Endothelial cell of umbilical vein (primary cell): ENCODE measurements at regions not wholly inside any gene's neighbourhood (a gene's known extent, or its start where the extent isn't known, plus 50 kb on each side); places are given as distances from the start of the nearest gene placed in this dataset.

Experiments used
- BruUV-seq: library from RNA; stranded (reverse); fragments of 400-500 nt; replicated peaks from 2 replicates; lab custom pipeline; 2021; lab: Mats Ljungman, UMichigan
- CTCF ChIA-PET: fragments of 300-600, 350-600 bp; sonication (Branson Sonifier 250); formaldehyde crosslinking; loops from one replicate; lab custom pipeline; 2021; ENCODE audit warnings: antibody characterized with exemption, inconsistent platforms; lab: Charles Lee
- POLR2A ChIA-PET: fragments of 300-600, 350-600 bp; sonication (Branson Sonifier 250); formaldehyde crosslinking; loops from one replicate; lab custom pipeline; 2021; ENCODE audit warnings: antibody characterized with exemption, inconsistent platforms; lab: Charles Lee
- DNase-seq: peaks from one replicate; pipeline ENCODE4 v3.0.0-alpha.2; 2011; ENCODE audit warnings: low read depth, low spot score
- FAIRE-seq: peaks from 2 replicates; lab custom pipeline; 2011; peaks lifted over from hg19 to GRCh38; lab: Jason Lieb, UNC
- H2AFZ ChIP-seq: 2 replicates; pipeline ENCODE4 v1.6.0; 2012; ENCODE audit warnings: low read depth, low read length, control low read depth, inconsistent platforms
- H3K27ac ChIP-seq: 2 replicates; pipeline ENCODE4 v1.5.1; 2011; ENCODE audit warnings: low read depth, mild to moderate bottlenecking, control low read depth, low read length, moderate library complexity; ENCODE audit not compliant: insufficient read depth
- H3K27me3 ChIP-seq, 2 experiments: 2 replicates each; pipeline versions ENCODE4 v1.6.0 to v1.6.1; 2011; ENCODE audit warnings: low read length in 2 of 2, mixed read lengths in 1 of 2; ENCODE audit not compliant: control insufficient read depth in 2 of 2, insufficient read depth in 2 of 2
- H3K36me3 ChIP-seq, 2 experiments: 2 replicates in 1 of 2; 3 replicates in 1 of 2; pipeline ENCODE4 v1.5.1; 2011; ENCODE audit warnings: low read length in 2 of 2, mild to moderate bottlenecking in 1 of 2, moderate library complexity in 1 of 2; ENCODE audit not compliant: control insufficient read depth in 2 of 2, insufficient read depth in 2 of 2; ENCODE audit errors: extremely low read depth in 1 of 2
- H3K4me1 ChIP-seq: 3 replicates; pipeline ENCODE4 v1.5.1; 2011; ENCODE audit warnings: mild to moderate bottlenecking, low read length; ENCODE audit not compliant: control insufficient read depth, insufficient read depth; ENCODE audit errors: extremely low read depth
- H3K4me2 ChIP-seq: 2 replicates; pipeline ENCODE4 v1.6.1; 2011; ENCODE audit warnings: low read length, control low read depth, mixed read lengths; ENCODE audit not compliant: insufficient read depth
- H3K4me3 ChIP-seq, 3 experiments: fragments of 200-600 bp in 1 of 3; sonication (generic), shearing (Covaris generic) in 1 of 3; replicated peaks in 1 of 3; 2 replicates each; pipeline ENCODE4 v1.5.1; 2011 to 2016; ENCODE audit warnings: control low read depth in 3 of 3, low read length in 3 of 3, mild to moderate bottlenecking in 2 of 3, inconsistent platforms in 1 of 3, low read depth in 1 of 3, moderate library complexity in 1 of 3; ENCODE audit not compliant: insufficient read depth in 1 of 3
- H3K79me2 ChIP-seq: 2 replicates; pipeline ENCODE4 v1.6.0; 2012; ENCODE audit warnings: low read length, inconsistent platforms; ENCODE audit not compliant: control insufficient read depth, insufficient read depth
- H3K9ac ChIP-seq: replicated peaks from 2 replicates; pipeline ENCODE3; 2011; ENCODE audit warnings: low read length, control low read depth; ENCODE audit not compliant: insufficient read depth; ENCODE audit errors: extremely low read depth
- H3K9me1 ChIP-seq: replicated peaks from 3 replicates; pipeline ENCODE4 v1.6.0; 2011; ENCODE audit warnings: mild to moderate bottlenecking, low read length; ENCODE audit not compliant: control insufficient read depth, insufficient read depth; ENCODE audit errors: extremely low read depth
- H3K9me3 ChIP-seq: replicated peaks from 2 replicates; pipeline ENCODE4 v1.5.1; 2012; ENCODE audit warnings: low read length, inconsistent platforms; ENCODE audit not compliant: control insufficient read depth, insufficient read depth
- H4K20me1 ChIP-seq: replicated peaks from 2 replicates; pipeline ENCODE3; 2011; ENCODE audit warnings: mild to moderate bottlenecking, low read length; ENCODE audit not compliant: control insufficient read depth, insufficient read depth; ENCODE audit errors: extremely low read depth
- GATA2 ChIP-seq: IDR thresholded peaks from 2 replicates; pipeline ENCODE4 v1.7.0; 2011; ENCODE audit warnings: low read depth, mild to moderate bottlenecking, moderate library complexity, mixed read lengths, low read length; ENCODE audit not compliant: insufficient read length, insufficient read depth
- POLR2A ChIP-seq: IDR thresholded peaks from 2 replicates; pipeline ENCODE4 v1.6.1; 2012; ENCODE audit warnings: low read depth, mild to moderate bottlenecking, control low read depth, low read length
- POLR2AphosphoS5 ChIP-seq: IDR thresholded peaks from 2 replicates; pipeline ENCODE4 v1.6.1; 2012; ENCODE audit warnings: low read depth, mild to moderate bottlenecking, control low read depth, low read length, moderate library complexity; ENCODE audit not compliant: insufficient read depth
- dilution Hi-C: fragments of 300-500 bp; cut with MboI; formaldehyde crosslinking; loops from one replicate; pipeline ENCODE4 v1.15.0; 2019; ENCODE audit warnings: low sequenced_read_pairs; ENCODE audit not compliant: extremely low pct_ligation_motif_present
- intact Hi-C: fragments of 100-400 bp; cut with micrococcal nuclease; formaldehyde crosslinking; loops from one replicate; pipeline ENCODE4 v1.10.0; 2022
- TF ChIP-seq, protein P1 (sequence below), 2 donors: IDR thresholded peaks; 1 replicate in 1 of 2; 2 replicates in 1 of 2; pipeline ENCODE4 v1.5.1; 2011; ENCODE audit warnings: low read length in 2 of 2, mild to moderate bottlenecking in 2 of 2, moderate library complexity in 2 of 2, control low read depth in 1 of 2, inconsistent platforms in 1 of 2, low read depth in 1 of 2; ENCODE audit not compliant: insufficient read depth in 1 of 2; ENCODE audit errors: extremely low read depth in 1 of 2

DNA sequence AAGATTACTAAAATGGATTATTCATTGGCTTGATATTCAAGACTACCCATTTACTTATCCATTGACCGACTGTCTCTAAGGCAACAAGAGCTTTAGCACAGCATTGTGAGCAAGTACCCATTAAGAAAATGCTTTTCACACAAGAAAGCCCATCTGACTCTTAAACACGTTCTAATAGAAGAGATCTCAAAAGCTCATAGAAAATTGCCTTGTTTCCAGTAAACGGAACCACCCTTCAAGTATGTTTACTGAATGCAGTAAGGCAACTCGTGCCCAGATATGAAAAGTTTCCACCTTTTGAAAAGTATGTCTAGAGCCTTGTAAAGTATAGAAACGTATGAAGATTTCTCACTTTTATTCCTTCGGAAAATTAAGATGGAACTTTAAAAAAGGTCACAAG lies 655.3 kb upstream of the ALCAM start:
- no peak for DNase-seq
- Histone ChIP-seq H3K4me3 (no peak overlapping the region), H3K9me3 (no peaks in the 10 kb centered on the region), H2AFZ (no peak overlapping the region), H3K4me2 (no peak overlapping the region), H3K27me3 (no peaks in the 10 kb centered on the region), H3K4me1 (no peaks in the 10 kb centered on the region), H3K9ac (no peak overlapping the region), H3K9me1 (no peaks in the 10 kb centered on the region), H3K79me2 (no peaks in the 10 kb centered on the region), H3K36me3 (no peaks in the 10 kb centered on the region), H4K20me1 (no peaks in the 10 kb centered on the region), H3K27ac (no peak overlapping the region)
- FAIRE-seq, result no peak
- intact Hi-C loops (no loop called here), dilution Hi-C loops (no loop called here)
- POLR2A ChIA-PET, result no interaction called here
- no TSS peak for BruUV-seq
- TF ChIP-seq POLR2A, result no peak
- TF ChIP-seq POLR2AphosphoS5, result no peak
- no peak for TF ChIP-seq GATA2
- CTCF ChIA-PET, result no interaction called here

DNA sequence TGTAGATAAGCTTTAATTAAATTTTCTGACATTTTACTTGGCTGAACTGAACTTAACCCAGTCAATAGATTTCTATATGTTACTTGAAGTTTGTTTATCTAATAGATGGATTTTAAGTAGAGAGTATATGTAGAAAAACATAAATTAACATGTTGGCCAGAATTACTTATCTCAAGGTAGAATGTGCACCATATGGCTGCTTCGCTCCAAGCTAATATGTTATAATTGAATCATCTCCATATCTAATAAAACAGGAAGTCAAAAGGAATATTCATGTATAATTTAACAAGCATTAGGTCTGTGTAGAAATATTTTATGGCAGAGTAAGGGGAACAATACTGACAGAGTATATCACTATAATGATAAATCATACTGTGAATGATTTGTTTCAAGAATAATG lies 650.7 kb upstream of the ALCAM start:
- dilution Hi-C loops, result no loop called here
- H3K27me3 ChIP-seq, result no peaks in the 10 kb centered on the region

More for the DNA sequence above, 650.7 kb upstream of the ALCAM start:
- Histone ChIP-seq H3K9me1 (no peaks in the 10 kb centered on the region), H3K9ac (no peak overlapping the region), H3K79me2 (no peaks in the 10 kb centered on the region), H3K4me1 (no peaks in the 10 kb centered on the region), H3K27ac (no peak overlapping the region), H2AFZ (no peak overlapping the region), H3K36me3 (no peaks in the 10 kb centered on the region), H3K4me2 (no peak overlapping the region), H4K20me1 (no peaks in the 10 kb centered on the region), H3K4me3 (no peak overlapping the region), H3K9me3 (no peaks in the 10 kb centered on the region)
- DNase-seq, result no peak
- intact Hi-C loops, result no loop called here
- FAIRE-seq, result no peak
- TF ChIP-seq, protein P1, sequence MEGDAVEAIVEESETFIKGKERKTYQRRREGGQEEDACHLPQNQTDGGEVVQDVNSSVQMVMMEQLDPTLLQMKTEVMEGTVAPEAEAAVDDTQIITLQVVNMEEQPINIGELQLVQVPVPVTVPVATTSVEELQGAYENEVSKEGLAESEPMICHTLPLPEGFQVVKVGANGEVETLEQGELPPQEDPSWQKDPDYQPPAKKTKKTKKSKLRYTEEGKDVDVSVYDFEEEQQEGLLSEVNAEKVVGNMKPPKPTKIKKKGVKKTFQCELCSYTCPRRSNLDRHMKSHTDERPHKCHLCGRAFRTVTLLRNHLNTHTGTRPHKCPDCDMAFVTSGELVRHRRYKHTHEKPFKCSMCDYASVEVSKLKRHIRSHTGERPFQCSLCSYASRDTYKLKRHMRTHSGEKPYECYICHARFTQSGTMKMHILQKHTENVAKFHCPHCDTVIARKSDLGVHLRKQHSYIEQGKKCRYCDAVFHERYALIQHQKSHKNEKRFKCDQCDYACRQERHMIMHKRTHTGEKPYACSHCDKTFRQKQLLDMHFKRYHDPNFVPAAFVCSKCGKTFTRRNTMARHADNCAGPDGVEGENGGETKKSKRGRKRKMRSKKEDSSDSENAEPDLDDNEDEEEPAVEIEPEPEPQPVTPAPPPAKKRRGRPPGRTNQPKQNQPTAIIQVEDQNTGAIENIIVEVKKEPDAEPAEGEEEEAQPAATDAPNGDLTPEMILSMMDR (IDR thresholded peaks at IDR 0.05; ENCODE audit: extremely low read depth in 1 of 2, insufficient read depth in 1 of 2, low read depth in 1 of 2, low read length in 2 of 2), result no peak
- ChIA-PET CTCF (interaction anchor here (0.6 kb wide), 1 partner anchor 120 kb away, joined by 3 read pairs; no protein-coding TSS in a partner anchor), POLR2A (no interaction called here)
- no TSS peak for BruUV-seq
